HepG2 (cell line): ENCODE measurements at regions not wholly inside any gene's neighbourhood (a gene's known extent, or its start where the extent isn't known, plus 50 kb on each side); places are given as distances from the start of the nearest gene placed in this dataset.

ENCODE experiments used
- ATAC-seq: fragments of 200-7000 bp; cut with Tn5 transposase; 3 replicates; pipeline ENCODE4 v1.9.1; 2020; ENCODE audit warnings: mild to moderate bottlenecking, moderate library complexity
- BruUV-seq: library from RNA; stranded (reverse); fragments of 400-500 nt; replicated peaks from 2 replicates; lab custom pipeline; 2021; lab: Mats Ljungman, UMichigan
- CTCF ChIA-PET: fragments of 300-600 bp; formaldehyde crosslinking; extraction: SDS; loops from one replicate; lab custom pipeline; 2021; ENCODE audit warnings: low total read pairs, inconsistent platforms, low intra/inter-chr PET ratio; lab: Yijun Ruan, JAX
- POLR2A ChIA-PET: fragments of 350-600 bp; sonication (Branson Sonifier 250); formaldehyde crosslinking; loops from one replicate; lab custom pipeline; 2020; ENCODE audit warnings: antibody characterized with exemption, inconsistent platforms; lab: Yijun Ruan, JAX
- DNase-seq: peaks from one replicate; pipeline ENCODE4 v3.0.0-alpha.2; 2015; ENCODE audit warnings: low spot score
- FAIRE-seq: peaks from 3 replicates; lab custom pipeline; 2011; peaks lifted over from hg19 to GRCh38; lab: Jason Lieb, UNC
- H2AFZ ChIP-seq: one replicate; pipeline ENCODE4 v1.6.1; 2011; ENCODE audit warnings: low read length, inconsistent platforms
- H3K27ac ChIP-seq: fragments of 300-600 bp; 3 replicates; pipeline ENCODE4 v1.8.0; 2011; ENCODE audit warnings: mixed run types, mild to moderate bottlenecking, mixed read lengths, low read length, inconsistent platforms; ENCODE audit not compliant: insufficient read depth; ENCODE audit errors: extremely low read length
- H3K27me3 ChIP-seq, 2 experiments: fragments of 200-600 bp in 1 of 2; 2 replicates in 1 of 2; 3 replicates in 1 of 2; pipeline versions ENCODE4 v1.6.0 to v1.8.0; 2011; ENCODE audit warnings: low read length in 2 of 2, mild to moderate bottlenecking in 2 of 2, moderate library complexity in 2 of 2, inconsistent platforms in 1 of 2; ENCODE audit not compliant: insufficient read depth in 2 of 2, control insufficient read depth in 1 of 2
- H3K36me3 ChIP-seq, 2 experiments: fragments of 200-600 bp in 1 of 2; replicated peaks in 1 of 2; 2 replicates in 1 of 2; 3 replicates in 1 of 2; pipeline versions ENCODE4 v1.5.1 to v1.8.0; 2011; ENCODE audit warnings: low read length in 2 of 2, inconsistent platforms in 1 of 2; ENCODE audit not compliant: insufficient read depth in 2 of 2, control insufficient read depth in 1 of 2
- H3K4me1 ChIP-seq: 2 replicates; pipeline ENCODE4 v1.5.1; 2012; ENCODE audit warnings: low read length, inconsistent platforms; ENCODE audit not compliant: insufficient read depth
- H3K4me2 ChIP-seq: 2 replicates; pipeline ENCODE4 v1.6.0; 2011; ENCODE audit warnings: low read depth, low read length, inconsistent platforms
- H3K4me3 ChIP-seq, 3 experiments: fragments of 200-600 bp in 1 of 3; sonication (generic), shearing (Covaris generic) in 1 of 3; replicated peaks in 1 of 3; 2 replicates each; pipeline ENCODE4 v1.5.1; 2011 to 2016; ENCODE audit warnings: low read length in 3 of 3, inconsistent platforms in 2 of 3, low read depth in 2 of 3, mild to moderate bottlenecking in 2 of 3, control low read depth in 1 of 3, mixed read lengths in 1 of 3; ENCODE audit not compliant: insufficient read depth in 1 of 3
- H3K79me2 ChIP-seq: one replicate; pipeline ENCODE4 v1.6.1; 2011; ENCODE audit warnings: low read length, inconsistent platforms; ENCODE audit not compliant: insufficient read depth
- H3K9ac ChIP-seq: 2 replicates; pipeline ENCODE4 v1.6.0; 2011; ENCODE audit warnings: mild to moderate bottlenecking, low read depth, low read length, inconsistent platforms; ENCODE audit not compliant: insufficient read depth
- H3K9me3 ChIP-seq: 2 replicates; pipeline ENCODE4 v1.5.1; 2012; ENCODE audit warnings: mild to moderate bottlenecking, low read length
- H4K20me1 ChIP-seq: 2 replicates; pipeline ENCODE4 v1.6.0; 2011; ENCODE audit warnings: inconsistent platforms, mild to moderate bottlenecking, low read length, moderate library complexity; ENCODE audit not compliant: insufficient read depth
- DR1 ChIP-seq: sonication (generic); formaldehyde crosslinking; IDR thresholded peaks from 2 replicates; pipeline ENCODE4 v1.8.0; 2021; ENCODE audit warnings: mild to moderate bottlenecking, missing genetic modification reagents, inconsistent platforms
- EHMT2 ChIP-seq: fragments of 200-600 bp; sonication (generic); IDR thresholded peaks from 2 replicates; pipeline ENCODE4 v1.7.0; 2017; ENCODE audit warnings: antibody characterized with exemption, low read depth, low read length, borderline replicate concordance
- MTF2 ChIP-seq: sonication (generic); formaldehyde crosslinking; IDR thresholded peaks from 2 replicates; pipeline ENCODE4 v1.5.0; 2020; ENCODE audit warnings: missing genetic modification reagents, borderline replicate concordance
- TCF12 ChIP-seq, 2 experiments: fragments of 450-650 bp in 1 of 2; sonication (generic) in 1 of 2; formaldehyde crosslinking in 1 of 2; IDR thresholded peaks; 2 replicates each; pipeline versions ENCODE4 v1.6.1 to v1.8.0; 2017 to 2022; ENCODE audit warnings: antibody characterized with exemption in 1 of 2, mild to moderate bottlenecking in 1 of 2, missing genetic modification reagents in 1 of 2, moderate library complexity in 1 of 2
- TCF7L2 ChIP-seq: IDR thresholded peaks from 2 replicates; pipeline ENCODE4 v1.6.1; 2011; ENCODE audit warnings: mild to moderate bottlenecking, low read depth, low read length, moderate library complexity
- ZMYM3 ChIP-seq: sonication (generic); formaldehyde crosslinking; IDR thresholded peaks from 2 replicates; pipeline ENCODE4 v1.5.1; 2020; ENCODE audit warnings: mild to moderate bottlenecking, missing genetic modification reagents
- ZNF20 ChIP-seq: sonication (generic); formaldehyde crosslinking; IDR thresholded peaks from 2 replicates; pipeline ENCODE4 v1.4.0; 2020; ENCODE audit warnings: mild to moderate bottlenecking, moderate library complexity, missing genetic modification reagents
- ZNF670 ChIP-seq: sonication (generic); formaldehyde crosslinking; IDR thresholded peaks from 2 replicates; pipeline ENCODE4 v1.8.0; 2022; ENCODE audit warnings: mild to moderate bottlenecking, missing genetic modification reagents, borderline replicate concordance
- ZNF724P ChIP-seq: sonication (generic); formaldehyde crosslinking; IDR thresholded peaks from 2 replicates; pipeline ENCODE4 v1.8.0; 2022; ENCODE audit warnings: missing genetic modification reagents, borderline replicate concordance
- ZNF747 ChIP-seq: sonication (generic); formaldehyde crosslinking; IDR thresholded peaks from 2 replicates; pipeline ENCODE4 v1.8.1; 2023; ENCODE audit warnings: missing genetic modification reagents, mild to moderate bottlenecking, borderline replicate concordance
- ZNF83 ChIP-seq: sonication (generic); formaldehyde crosslinking; IDR thresholded peaks from 2 replicates; pipeline ENCODE4 v1.4.0; 2020; ENCODE audit warnings: missing genetic modification reagents, mild to moderate bottlenecking, borderline replicate concordance
- WGBS: methylation state at CpG from one replicate; pipeline ENCODE4 v1.1.6; 2017; ENCODE audit warnings: low lambda C conversion rate; 5-methylcytosine and 5-hydroxymethylcytosine counted together
- in situ Hi-C: cut with HindIII; loops from 2 replicates; pipeline ENCODE4 v1.10.0; 2017; ENCODE audit warnings: low pct_unique_long_range_greater_than_20kb; ENCODE audit not compliant: extremely low pct_ligation_motif_present
- intact Hi-C: fragments of 100-400 bp; cut with micrococcal nuclease; formaldehyde crosslinking; loops from one replicate; pipeline ENCODE4 v1.10.0; 2022; ENCODE audit not compliant: unreplicated experiment
- TF ChIP-seq, protein P1 (sequence below): IDR thresholded peaks from 2 replicates; pipeline ENCODE4 v1.6.1; 2016
- TF ChIP-seq, protein P2 (sequence below): IDR thresholded peaks from 2 replicates; pipeline ENCODE4 v1.6.1; 2016; ENCODE audit warnings: missing genetic modification reagents, missing compliant biosample characterization
- TF ChIP-seq, protein P3 (sequence below), 2 experiments: IDR thresholded peaks; 2 replicates each; pipeline ENCODE4 v1.6.1; 2011 to 2012; ENCODE audit warnings: low read length in 2 of 2, borderline replicate concordance in 1 of 2, low read depth in 1 of 2, mild to moderate bottlenecking in 1 of 2, moderate library complexity in 1 of 2
- TF ChIP-seq, protein P4 (sequence below): sonication (generic); formaldehyde crosslinking; IDR thresholded peaks from 2 replicates; pipeline ENCODE4 v1.4.0; 2020; ENCODE audit warnings: low read depth, mild to moderate bottlenecking, missing genetic modification reagents

DNA sequence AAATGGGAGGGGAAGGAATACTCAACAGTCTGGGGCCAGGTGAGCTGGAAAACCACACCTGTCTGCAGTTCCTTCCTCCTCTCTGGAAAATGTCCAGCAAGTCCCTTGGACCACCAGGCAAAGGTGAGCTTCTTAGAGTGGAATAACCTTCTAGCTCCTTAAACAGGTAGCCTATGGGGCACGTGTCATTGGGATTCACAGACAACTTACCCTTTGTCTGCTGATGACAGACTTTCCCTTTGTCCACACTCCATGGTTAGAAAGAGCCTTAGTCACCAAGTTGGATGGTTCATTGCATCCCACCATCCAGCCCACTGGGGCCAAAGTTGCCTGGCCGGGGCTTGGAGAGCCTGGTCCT is 98.0 kb upstream of the ITGA6 start:
- no peak overlapping the region for H3K9ac ChIP-seq
- peaks cover 0 to 4% of the 10 kb centered on the region in 2 experiments; a peak in 2 of 5 replicates for H3K27me3 ChIP-seq
- no peaks in the 10 kb centered on the region for H3K36me3 ChIP-seq
- peak overlapping the region; percentile 50 for H3K4me2 ChIP-seq
- no peaks in the 10 kb centered on the region for H3K79me2 ChIP-seq
- intact Hi-C loops (no loop called here), in situ Hi-C loops (no loop called here)
- 21% methylated on average over 2 of the region's 2 CpGs for WGBS
- CTCF ChIA-PET, result no interaction called here
- FAIRE-seq, result no peak
- no peaks in the 10 kb centered on the region for H3K9me3 ChIP-seq
- H4K20me1 ChIP-seq, result no peaks in the 10 kb centered on the region
- peaks cover 31% of the 10 kb centered on the region for H3K4me1 ChIP-seq
- BruUV-seq, result no TSS peak
- H3K27ac ChIP-seq, result no peak overlapping the region
- no peak overlapping the region; a peak in 1 of 6 replicates for H3K4me3 ChIP-seq
- DNase-seq, result no peak
- POLR2A ChIA-PET, result no interaction called here
- ATAC-seq, result peak; percentile 49
- H2AFZ ChIP-seq, result no peak overlapping the region
- TF ChIP-seq, protein P1, sequence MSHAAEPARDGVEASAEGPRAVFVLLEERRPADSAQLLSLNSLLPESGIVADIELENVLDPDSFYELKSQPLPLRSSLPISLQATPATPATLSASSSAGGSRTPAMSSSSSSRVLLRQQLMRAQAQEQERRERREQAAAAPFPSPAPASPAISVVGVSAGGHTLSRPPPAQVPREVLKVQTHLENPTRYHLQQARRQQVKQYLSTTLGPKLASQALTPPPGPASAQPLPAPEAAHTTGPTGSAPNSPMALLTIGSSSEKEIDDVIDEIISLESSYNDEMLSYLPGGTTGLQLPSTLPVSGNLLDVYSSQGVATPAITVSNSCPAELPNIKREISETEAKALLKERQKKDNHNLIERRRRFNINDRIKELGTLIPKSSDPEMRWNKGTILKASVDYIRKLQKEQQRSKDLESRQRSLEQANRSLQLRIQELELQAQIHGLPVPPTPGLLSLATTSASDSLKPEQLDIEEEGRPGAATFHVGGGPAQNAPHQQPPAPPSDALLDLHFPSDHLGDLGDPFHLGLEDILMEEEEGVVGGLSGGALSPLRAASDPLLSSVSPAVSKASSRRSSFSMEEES, result no peak
- TF ChIP-seq DR1, result no peak
- no peak for TF ChIP-seq ZNF670 (CRISPR knock-in tag)
- TF ChIP-seq, protein P2, sequence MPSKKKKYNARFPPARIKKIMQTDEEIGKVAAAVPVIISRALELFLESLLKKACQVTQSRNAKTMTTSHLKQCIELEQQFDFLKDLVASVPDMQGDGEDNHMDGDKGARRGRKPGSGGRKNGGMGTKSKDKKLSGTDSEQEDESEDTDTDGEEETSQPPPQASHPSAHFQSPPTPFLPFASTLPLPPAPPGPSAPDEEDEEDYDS (CRISPR knock-in tag), result no peak
- no peak for TF ChIP-seq ZNF83 (CRISPR knock-in tag)
- no peak for TF ChIP-seq TCF12 (IDR thresholded peaks at IDR 0.05)
- no peak for TF ChIP-seq TCF12 (CRISPR knock-in tag; IDR thresholded peaks at IDR 0.05)
- TF ChIP-seq ZNF747 (CRISPR knock-in tag), result no peak
- TF ChIP-seq TCF7L2, result no peak
- TF ChIP-seq ZNF724P, result no peak
- no peak for TF ChIP-seq ZNF20 (CRISPR knock-in tag)
- 0 out of 2 replicates have a peak, but pooled peaks have one; percentile 6 for TF ChIP-seq EHMT2
- TF ChIP-seq, protein P3, sequence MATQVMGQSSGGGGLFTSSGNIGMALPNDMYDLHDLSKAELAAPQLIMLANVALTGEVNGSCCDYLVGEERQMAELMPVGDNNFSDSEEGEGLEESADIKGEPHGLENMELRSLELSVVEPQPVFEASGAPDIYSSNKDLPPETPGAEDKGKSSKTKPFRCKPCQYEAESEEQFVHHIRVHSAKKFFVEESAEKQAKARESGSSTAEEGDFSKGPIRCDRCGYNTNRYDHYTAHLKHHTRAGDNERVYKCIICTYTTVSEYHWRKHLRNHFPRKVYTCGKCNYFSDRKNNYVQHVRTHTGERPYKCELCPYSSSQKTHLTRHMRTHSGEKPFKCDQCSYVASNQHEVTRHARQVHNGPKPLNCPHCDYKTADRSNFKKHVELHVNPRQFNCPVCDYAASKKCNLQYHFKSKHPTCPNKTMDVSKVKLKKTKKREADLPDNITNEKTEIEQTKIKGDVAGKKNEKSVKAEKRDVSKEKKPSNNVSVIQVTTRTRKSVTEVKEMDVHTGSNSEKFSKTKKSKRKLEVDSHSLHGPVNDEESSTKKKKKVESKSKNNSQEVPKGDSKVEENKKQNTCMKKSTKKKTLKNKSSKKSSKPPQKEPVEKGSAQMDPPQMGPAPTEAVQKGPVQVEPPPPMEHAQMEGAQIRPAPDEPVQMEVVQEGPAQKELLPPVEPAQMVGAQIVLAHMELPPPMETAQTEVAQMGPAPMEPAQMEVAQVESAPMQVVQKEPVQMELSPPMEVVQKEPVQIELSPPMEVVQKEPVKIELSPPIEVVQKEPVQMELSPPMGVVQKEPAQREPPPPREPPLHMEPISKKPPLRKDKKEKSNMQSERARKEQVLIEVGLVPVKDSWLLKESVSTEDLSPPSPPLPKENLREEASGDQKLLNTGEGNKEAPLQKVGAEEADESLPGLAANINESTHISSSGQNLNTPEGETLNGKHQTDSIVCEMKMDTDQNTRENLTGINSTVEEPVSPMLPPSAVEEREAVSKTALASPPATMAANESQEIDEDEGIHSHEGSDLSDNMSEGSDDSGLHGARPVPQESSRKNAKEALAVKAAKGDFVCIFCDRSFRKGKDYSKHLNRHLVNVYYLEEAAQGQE (IDR thresholded peaks at IDR 0.05; ENCODE audit: borderline replicate concordance in 1 of 2, low read depth in 1 of 2, low read length in 2 of 2), result no peak
- TF ChIP-seq ZMYM3 (CRISPR knock-in tag), result no peak
- no peak for TF ChIP-seq MTF2 (CRISPR knock-in tag)
- TF ChIP-seq, protein P4, sequence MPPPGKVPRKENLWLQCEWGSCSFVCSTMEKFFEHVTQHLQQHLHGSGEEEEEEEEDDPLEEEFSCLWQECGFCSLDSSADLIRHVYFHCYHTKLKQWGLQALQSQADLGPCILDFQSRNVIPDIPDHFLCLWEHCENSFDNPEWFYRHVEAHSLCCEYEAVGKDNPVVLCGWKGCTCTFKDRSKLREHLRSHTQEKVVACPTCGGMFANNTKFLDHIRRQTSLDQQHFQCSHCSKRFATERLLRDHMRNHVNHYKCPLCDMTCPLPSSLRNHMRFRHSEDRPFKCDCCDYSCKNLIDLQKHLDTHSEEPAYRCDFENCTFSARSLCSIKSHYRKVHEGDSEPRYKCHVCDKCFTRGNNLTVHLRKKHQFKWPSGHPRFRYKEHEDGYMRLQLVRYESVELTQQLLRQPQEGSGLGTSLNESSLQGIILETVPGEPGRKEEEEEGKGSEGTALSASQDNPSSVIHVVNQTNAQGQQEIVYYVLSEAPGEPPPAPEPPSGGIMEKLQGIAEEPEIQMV (CRISPR knock-in tag), result 0 out of 2 replicates have a peak, but pooled peaks have one; percentile 14
